VCaP (cell line): ENCODE measurements at regions not wholly inside any gene's neighbourhood (a gene's known extent, or its start where the extent isn't known, plus 50 kb on each side); places are given as distances from the start of the nearest gene placed in this dataset.
"Not testable (repeated sequence)": the region's sequence is repeated elsewhere in the genome, so short reads cannot be mapped to it uniquely, and the experiment has no call there.

Experiments used
- H3K27ac ChIP-seq: fragments of 450-650 bp; 2 replicates; pipeline ENCODE4 v1.5.1; 2017
- TF ChIP-seq, protein P1 (sequence below): fragments of 450-650 bp; conservative IDR thresholded peaks from 2 replicates; pipeline ENCODE4 v1.5.1; 2017; ENCODE audit warnings: mild to moderate bottlenecking, moderate library complexity

DNA sequence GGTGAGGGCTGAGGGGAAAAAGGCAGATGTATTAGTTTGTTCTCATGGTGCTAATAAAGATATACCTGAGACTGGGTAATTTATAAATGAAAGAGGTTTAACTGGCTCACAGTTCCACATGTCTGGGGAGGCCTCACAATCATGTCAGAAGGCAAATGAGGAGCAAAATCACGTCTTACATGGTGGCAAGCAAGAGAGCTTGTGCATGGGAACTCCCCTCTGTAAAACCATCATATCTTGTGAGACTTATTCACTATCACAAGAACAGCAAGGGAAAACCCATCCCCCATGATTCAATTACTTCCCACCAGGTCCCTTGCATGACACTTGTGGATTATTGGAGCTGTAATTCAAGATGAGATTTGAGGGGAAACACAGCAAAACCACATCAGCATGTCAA, 1220.9 kb downstream of the GALC start:
- TF ChIP-seq, protein P1, sequence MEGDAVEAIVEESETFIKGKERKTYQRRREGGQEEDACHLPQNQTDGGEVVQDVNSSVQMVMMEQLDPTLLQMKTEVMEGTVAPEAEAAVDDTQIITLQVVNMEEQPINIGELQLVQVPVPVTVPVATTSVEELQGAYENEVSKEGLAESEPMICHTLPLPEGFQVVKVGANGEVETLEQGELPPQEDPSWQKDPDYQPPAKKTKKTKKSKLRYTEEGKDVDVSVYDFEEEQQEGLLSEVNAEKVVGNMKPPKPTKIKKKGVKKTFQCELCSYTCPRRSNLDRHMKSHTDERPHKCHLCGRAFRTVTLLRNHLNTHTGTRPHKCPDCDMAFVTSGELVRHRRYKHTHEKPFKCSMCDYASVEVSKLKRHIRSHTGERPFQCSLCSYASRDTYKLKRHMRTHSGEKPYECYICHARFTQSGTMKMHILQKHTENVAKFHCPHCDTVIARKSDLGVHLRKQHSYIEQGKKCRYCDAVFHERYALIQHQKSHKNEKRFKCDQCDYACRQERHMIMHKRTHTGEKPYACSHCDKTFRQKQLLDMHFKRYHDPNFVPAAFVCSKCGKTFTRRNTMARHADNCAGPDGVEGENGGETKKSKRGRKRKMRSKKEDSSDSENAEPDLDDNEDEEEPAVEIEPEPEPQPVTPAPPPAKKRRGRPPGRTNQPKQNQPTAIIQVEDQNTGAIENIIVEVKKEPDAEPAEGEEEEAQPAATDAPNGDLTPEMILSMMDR: no peak
- no peak overlapping the region for H3K27ac ChIP-seq

- TF ChIP-seq, protein P1: no peak
- H3K27ac ChIP-seq: no peak overlapping the region
These were observed 1222.8 kb downstream of the GALC start for GRCh38 chr14:86770186-86770585.

- TF ChIP-seq, protein P1: no peak
- H3K27ac ChIP-seq: no peak overlapping the region
These were observed 1226.5 kb downstream of the GALC start for GRCh38 chr14:86766469-86766868.

GRCh38 chr14:86761611-86762010, 1231.4 kb downstream of the GALC start:
- TF ChIP-seq, protein P1: no peak
- no peak overlapping the region for H3K27ac ChIP-seq

DNA sequence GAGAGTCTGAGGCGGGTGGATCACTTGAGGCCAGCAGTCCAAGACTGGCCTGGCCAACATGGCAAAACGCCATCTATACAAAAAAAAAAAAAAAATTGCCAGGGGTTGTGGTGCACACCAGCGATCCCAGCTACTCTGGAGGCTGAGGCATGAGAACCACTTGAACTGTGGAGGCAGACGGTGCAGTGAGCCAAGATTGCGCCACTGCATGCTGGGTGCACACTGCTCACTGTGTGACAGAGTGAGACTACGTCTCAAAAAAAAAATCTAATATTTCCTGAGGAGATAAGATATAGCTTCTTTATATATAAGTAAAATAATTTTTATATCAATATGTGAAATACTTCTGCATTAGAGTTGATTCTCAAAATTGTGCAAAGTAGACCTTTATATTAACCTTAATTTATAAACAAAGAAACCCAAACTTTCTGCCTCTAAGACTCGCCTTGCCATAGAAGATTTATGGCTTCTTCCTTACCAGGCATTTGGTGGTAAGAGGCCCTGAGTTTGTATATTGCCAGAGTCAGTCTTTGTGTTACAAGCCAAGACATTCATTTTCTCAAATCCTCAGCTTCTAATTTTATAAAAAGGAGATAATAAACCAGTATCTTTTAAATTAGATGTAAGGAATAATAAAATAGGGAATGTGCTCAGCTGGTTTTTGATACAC, 1226.7 kb downstream of the FLRT2 start:
- H3K27ac ChIP-seq: no peak overlapping the region
- TF ChIP-seq, protein P1: no peak

GRCh38 chr14:86750488-86750887, 1220.5 kb downstream of the FLRT2 start:
- not testable (repeated sequence) for H3K27ac ChIP-seq

DNA sequence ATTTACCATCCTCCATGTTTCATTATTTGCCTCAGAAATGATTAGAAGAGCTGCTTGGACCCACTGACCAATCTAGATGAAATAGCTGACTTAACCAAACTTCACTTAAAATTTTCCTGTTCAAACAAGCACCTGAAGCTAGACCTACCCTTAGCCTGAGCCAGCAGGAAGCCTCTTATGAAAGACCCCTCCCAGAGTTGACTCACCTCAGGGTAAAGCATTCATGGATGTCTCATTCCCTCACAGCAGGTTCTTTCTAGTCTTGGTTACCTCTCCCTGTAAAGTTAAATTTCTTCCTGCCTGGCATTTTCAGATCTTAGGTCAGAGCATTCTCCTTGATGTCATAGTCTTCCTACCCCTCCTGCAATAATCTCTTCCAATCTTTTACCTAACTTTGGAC, 1209.8 kb downstream of the FLRT2 start:
- no peak overlapping the region for H3K27ac ChIP-seq
- TF ChIP-seq, protein P1: no peak

DNA sequence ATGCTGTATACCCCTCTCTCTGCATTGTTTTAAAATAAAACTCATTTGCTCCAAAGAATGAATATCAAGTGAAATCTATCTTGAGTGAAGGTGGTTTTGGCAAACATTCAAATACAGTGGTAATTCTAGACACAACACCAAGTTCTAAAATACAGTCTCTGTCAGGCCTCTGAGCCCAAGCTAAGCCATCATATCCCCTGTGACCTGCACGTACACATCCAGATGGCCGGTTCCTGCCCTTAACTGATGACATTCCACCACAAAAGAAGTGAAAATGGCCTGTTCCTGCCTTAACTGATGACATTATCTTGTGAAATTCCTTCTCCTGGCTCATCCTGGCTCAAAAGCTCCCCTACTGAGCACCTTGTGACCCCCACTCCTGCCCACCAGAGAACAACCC, 1201.5 kb downstream of the FLRT2 start:
- H3K27ac ChIP-seq: not testable (repeated sequence)

GRCh38 chr14:86723254-86723624, 1193.3 kb downstream of the FLRT2 start:
- TF ChIP-seq, protein P1: no peak
- no peak overlapping the region for H3K27ac ChIP-seq
